ENCODE measurements at regions not wholly inside any gene's neighbourhood (a gene's known extent, or its start where the extent isn't known, plus 50 kb on each side); places are given as distances from the start of the nearest gene placed in this dataset.
A peak's percentile ranks its signal among the peaks of the same experiment; 100 is the strongest.
"Not testable (repeated sequence)": the region's sequence is repeated elsewhere in the genome, so short reads cannot be mapped to it uniquely, and the experiment has no call there.

- DNase-seq: peak; percentile 46
Observed at GRCh38 chr11:13137844-13138301, 128.8 kb downstream of the RASSF10 start.

GRCh38 chr11:13139085-13139484 lies 130.0 kb downstream of the RASSF10 start:
- DNase-seq: not testable (repeated sequence)

DNA sequence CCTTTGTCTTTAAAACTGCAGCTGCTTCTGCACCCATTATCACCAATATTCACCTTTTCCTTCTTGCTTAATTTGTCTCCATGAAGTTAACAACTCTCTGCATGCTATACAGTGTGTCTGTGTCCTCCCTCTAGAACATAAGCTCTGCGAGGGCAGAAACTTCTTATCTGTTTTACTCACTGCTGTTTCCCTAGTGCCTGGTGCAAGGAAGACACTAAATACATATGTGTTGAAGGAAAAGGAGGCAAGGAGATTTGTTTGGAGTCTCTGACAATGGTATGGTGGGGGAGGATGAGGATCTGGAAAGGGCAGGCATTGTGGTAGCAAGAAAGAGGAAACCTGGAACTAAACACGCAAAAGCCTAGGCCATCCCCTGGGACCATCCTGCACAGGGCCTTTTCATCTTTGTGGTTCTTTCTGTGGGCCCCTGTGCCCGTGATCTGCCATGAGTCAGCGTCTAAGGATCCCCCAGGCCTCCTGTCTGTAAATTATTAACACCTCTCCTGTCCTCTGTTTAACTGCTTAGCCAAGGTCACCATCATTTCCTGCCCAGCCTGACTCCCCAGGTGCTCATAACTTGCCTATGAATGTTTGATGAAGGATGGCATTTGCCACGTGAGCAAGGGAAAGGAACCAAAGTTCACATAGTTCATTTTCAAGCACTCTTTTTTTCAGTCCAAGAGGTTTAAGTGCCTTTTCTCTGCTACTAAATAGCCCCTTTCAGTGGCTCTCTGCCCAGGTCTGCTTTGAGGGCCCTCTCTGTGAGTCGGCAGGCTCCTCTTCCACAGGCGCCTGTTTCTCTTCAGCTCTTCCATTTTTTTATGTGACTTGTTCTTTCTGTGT lies 131.1 kb downstream of the RASSF10 start:
- DNase-seq: peak; percentile 94

DNA sequence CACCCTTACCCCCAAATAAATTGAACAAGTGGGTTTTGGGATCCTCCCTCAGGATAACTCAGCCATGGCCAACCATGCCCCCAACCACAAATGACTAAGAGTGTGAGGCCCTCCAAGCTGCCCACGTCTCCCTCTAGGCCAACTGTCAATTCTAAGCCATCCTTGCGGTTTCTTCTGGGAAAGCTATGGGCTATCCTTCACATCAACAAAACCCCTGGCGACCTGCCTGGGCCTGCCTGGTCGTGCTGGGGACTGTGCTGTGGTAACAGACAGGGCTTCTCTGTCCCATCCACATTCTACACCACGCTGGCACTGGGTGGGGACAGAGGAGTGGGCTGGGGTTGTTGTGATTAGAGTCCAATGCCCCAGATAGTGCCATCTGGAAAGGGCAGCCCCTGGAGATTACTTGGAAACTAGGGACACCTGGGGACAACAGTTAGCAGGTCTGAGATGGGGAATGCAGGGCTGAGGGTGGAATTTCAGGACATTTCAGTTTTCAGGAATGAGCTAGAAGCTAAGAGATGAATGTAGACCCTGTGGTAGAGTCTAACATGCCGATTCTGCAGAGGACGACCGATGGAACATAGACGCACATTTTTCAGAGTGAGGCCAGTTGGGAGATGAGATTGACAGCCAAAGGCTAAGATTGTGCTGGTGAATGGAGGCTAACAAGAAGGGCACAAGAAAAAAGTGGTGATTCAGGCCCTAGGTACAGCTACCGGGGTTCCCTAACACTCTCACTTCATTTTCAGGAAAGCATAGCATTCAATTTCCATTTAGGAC lies 131.9 kb downstream of the RASSF10 start:
- DNase-seq: peak; percentile 31

DNA sequence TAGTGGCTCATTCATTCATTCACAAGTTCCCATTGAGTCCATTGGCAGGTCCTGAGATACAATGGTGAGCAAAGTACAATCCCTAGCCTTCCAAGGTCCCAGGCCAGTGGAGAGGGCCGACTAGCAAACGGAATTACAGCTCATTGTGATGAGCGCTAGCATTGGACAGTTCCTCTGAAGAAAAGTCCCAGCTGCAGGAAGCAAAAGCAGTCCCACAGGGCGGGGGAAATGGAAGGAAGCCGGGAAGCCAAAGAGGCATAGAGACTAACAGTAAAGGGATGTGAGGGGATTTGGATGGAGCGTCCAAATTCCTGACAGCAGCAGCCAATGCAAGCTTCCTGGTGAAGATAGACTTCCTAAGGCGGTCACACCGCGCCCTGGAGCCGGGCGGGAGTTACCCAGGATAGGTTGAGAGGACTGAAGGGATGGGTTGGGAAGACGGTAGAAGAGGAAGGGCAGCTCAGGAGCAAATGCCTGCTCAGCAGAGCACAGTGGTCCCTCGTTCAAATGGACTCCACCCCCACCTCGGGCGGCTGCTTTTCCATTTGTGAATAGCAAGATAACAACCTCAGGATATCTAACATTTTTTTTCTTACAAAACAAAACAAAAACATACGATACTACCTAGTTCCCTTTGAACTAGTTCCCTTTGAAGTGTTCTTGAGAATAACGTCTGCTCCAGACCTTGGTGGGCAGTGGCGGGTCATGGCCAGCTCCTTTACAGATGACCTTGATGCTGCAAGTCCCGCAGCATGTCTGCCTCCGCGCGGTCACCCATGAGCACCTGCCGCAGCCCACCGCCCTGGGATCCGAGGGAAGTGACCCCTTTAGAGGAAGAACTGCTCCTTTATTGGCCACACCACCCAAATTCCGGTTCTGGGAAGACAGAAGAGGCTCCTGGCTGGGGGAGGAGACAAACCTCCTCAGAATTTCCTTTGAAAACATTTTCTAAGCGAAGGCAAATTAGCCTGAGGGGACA lies 132.9 kb downstream of the RASSF10 start:
- no peak for DNase-seq

DNA sequence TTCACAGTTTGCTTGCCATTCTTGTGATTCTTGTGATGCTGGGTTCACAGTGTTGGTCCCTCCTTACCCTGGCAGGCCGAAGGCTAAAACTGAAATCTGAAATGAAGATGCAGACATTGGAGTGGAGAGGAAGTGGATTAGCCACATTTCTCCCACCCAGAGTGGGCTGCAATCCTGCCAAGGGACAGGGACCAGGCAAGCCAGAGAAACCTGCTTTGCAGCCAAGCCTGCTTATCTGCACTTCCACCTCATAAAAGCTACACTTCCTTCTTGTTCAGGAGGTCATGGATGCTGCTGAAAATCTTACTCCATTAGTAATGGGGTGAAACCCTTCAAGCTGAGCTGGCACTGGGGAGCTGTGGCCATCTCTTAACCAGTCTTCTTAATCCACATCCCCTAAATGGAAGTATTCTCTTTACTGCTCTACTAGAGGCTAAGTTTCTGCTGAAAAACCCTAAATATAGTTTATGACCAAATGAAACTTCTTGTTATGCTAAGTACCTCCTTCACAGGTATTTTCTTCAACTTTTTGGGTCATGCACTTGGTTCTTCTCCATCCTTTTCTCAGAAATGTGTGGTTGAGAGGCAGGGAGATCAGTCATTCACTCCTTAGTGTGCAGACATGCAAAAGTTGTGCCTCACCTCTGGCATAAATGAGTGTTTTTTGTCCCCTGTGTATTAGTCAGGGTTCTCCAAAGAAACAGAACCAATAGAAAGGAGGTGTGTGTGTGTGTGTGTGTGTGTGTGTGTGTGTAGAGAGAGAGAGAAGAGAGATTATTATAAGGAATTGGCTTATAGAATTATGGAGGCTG lies 133.9 kb upstream of the BMAL1 start:
- no peak for DNase-seq

GRCh38 chr11:13145461-13145860 lies 132.1 kb upstream of the BMAL1 start:
- no peak for DNase-seq

DNA sequence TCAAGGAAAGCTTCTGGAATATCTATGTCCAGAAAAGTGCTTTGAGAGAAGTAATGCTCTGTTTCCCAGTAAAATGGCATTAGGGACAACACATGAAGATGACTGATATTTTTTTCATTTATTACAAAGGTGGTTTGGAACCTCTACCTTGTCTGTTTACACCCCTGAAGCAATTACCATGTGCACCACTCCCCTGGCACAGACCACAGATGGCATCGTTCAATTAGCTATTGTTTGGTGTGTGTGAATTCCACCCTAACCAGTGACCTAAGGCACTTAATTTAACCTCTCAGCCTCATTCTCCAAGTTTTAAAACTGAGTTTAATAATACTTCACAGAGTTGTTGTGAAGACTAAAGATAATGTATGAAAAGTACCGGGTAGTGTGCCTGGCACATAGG lies 127.6 kb upstream of the BMAL1 start:
- no peak for DNase-seq

- DNase-seq: no peak
Observed at GRCh38 chr11:13150487-13150886, 127.1 kb upstream of the BMAL1 start.

DNA sequence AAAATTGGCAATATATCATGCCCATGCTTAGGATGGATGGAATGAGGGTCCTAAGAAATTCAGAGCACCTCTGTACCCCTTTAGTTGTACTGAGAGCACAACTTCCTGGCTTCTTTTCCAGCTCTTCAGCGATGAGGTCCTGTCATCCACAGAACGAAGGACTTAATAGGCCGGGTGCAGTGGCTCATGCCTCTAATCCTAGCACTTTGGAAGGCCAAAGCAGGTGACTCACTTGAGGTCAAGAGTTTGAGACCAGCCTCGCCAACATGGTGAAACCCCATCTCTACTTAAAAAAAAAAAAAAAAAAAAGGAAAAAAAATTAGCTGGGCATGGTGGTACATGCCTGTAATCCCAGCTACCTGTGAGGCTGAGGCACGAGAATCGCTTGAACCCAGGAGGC lies 125.3 kb upstream of the BMAL1 start:
- no peak for DNase-seq

GRCh38 chr11:13152736-13153541 lies 124.7 kb upstream of the BMAL1 start:
- DNase-seq: peak; percentile 45

- DNase-seq: not testable (repeated sequence)
Observed at GRCh38 chr11:13154374-13154773, 123.2 kb upstream of the BMAL1 start.

DNA sequence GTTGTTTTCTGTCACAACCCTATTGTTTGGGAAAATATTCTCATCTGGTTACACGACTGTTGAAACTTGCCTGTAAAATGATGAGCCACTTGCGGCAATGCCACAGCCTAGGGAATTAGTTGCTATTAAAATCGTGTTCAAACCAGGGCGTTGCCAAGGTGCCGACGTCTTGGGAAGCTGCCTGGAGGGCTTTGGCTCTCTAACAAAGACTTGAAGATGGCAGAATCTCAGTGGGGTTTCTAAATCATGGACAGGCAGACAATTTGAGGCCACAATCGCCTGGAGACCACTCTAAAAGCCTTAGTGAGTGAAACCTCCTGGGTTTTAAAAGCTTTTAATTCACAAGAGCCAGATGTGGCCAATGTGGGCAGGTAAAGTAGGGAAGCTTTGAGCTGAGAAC lies 117.2 kb upstream of the BMAL1 start:
- DNase-seq: no peak

DNA sequence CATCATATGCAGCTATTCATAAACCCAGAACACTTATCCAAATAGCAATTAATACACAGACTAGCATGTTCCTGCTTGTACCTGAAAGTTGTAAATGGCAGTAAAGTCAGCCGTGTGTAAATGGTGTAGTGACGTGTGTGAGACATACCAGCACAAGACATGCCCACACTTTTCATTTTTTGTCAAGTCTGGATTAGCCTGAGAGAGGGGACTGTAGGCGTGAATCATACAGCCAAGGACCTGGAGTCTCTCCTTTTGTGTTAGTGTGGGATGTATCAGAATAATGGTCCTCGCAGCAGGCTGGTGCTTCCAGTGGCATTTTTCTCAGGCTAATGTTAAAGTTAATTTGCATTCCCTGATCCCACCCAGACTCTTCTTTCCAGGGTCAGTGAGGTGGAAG lies 116.8 kb upstream of the BMAL1 start:
- DNase-seq: no peak

DNA sequence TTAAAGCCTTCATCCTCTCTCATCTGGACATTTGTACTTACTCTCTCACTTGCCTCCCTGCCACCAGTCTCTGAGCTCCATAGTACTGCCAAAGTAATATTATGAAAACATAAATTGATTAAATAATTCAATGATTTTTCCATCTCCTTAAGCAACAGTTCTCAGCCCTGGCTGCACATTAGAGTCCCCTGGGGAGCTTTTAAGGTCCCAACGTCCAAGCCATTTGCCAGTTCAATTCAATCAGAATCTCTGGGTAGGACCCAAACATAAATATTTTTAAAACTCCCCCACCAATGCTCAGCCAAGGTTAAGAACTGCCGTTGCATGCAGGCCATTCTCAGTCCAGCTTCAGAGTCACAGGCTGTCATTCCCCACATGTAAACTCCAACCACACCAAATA lies 114.4 kb upstream of the BMAL1 start:
- DNase-seq: no peak

DNA sequence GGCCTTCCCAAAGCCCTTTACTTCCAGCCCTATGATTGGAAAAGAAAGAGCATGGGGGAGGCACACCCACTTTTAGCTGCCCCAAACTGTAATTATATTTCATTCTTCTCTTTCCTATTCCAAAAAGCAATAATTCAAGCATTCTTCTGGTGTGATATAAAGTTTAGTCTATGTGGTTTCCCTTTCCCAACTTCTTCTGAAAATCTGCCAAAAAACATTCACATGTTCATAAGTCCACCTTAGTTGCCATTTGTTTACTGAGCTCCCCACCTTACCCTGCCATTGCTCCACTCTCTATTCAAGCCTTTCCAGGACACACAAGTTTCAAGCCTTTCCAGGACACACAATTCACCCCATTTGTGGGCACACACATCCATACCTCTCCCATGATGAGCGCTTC lies 111.6 kb upstream of the BMAL1 start:
- DNase-seq: peak; percentile 50

GRCh38 chr11:13168271-13168670 lies 109.3 kb upstream of the BMAL1 start:
- DNase-seq: no peak

- peak; percentile 95 for DNase-seq
Observed at GRCh38 chr11:13169709-13170108, 107.9 kb upstream of the BMAL1 start.

- no peak for DNase-seq
Observed at GRCh38 chr11:13174090-13174489, 103.5 kb upstream of the BMAL1 start.

GRCh38 chr11:13183094-13183825 lies 94.3 kb upstream of the BMAL1 start:
- peak; percentile 81 for DNase-seq
